Hematopoietic multipotent progenitor cell treated with erythropoietin and hydrocortisone succinate and interleukin-3 and kit ligand, for 8 days (in vitro differentiated cells): ENCODE measurements at regions not wholly inside any gene's neighbourhood (a gene's known extent, or its start where the extent isn't known, plus 50 kb on each side); places are given as distances from the start of the nearest gene placed in this dataset.

Experiments
- DNase-seq: peaks from one replicate; pipeline ENCODE4 v3.0.0-alpha.2; 2015

DNA sequence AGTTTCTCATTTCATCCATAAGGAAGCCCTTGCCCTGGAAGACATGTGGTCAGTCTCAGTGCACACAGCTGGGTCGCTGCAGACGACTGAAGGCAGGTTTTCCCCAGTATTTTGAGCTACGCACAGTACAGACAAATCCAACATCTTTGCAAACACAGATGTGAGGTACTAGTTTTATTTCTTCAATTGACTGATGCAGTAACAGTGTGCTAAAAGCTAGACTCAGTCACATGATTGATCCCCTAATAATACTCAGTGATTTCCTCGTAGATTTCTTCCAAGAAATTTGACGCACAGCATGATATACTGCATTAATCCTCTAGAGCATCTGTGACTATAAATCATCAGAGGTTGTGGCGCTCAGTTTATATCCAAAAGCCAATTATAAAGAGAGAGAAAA, 346.1 kb downstream of the DIRAS2 start:
- no peak for DNase-seq

- DNase-seq, result no peak
Measured at GRCh38 chr9:90299968-90300367, 342.7 kb downstream of the DIRAS2 start.

DNA sequence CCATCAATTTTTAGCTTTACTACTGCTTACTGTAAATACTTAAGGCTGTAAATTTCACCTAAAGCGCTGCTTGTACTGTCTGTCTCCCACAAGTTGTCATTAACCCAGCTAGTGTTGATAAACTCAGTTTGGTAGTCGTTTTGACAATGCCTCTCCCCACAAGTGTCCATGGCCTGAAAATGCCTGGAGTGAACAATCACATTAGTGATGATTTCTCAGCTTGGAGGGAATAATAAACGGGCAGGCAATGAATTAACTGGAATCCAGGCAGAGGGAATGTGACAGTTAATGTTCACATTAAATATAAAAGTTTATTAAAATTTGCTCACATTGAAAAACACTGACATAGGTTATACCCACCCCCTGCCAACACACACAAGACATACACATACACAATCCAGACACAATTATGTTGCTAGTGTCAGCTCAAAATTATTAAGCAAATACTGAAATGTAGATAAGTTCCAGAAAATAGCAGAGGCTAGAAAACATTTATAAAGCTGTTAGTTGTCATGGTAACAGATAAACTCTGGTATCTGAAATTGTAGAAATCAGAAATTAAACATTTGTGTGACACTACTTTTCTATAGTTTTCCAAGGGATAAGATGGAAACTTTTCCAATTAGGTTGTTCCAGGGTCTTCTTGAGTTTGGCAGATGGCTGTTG, 341.9 kb downstream of the DIRAS2 start:
- no peak for DNase-seq

GRCh38 chr9:90301277-90301653, 341.4 kb downstream of the DIRAS2 start:
- DNase-seq, result no peak

- no peak for DNase-seq
Measured at GRCh38 chr9:90303655-90304054, 339.0 kb downstream of the DIRAS2 start.

DNA sequence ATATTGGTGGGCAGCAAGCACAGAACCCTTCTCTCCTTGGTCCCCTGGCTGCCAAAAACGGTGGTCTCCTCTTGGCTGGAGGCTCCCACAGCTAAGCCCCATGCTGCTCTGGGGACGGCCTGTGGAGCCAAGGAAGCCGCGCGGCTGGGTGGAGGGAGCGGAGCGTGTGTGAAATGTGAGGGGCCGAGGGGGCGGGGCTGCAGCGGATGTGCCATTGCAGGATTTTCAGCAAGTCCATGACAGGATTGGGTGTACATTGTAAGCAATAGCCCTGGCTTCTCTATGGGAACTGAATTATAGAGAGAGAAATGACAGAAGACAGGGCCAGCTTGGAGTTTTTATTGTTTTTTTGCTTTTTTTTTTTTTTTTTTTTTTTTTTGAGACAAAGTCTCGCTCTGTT, 336.5 kb downstream of the DIRAS2 start:
- DNase-seq, result no peak

DNA sequence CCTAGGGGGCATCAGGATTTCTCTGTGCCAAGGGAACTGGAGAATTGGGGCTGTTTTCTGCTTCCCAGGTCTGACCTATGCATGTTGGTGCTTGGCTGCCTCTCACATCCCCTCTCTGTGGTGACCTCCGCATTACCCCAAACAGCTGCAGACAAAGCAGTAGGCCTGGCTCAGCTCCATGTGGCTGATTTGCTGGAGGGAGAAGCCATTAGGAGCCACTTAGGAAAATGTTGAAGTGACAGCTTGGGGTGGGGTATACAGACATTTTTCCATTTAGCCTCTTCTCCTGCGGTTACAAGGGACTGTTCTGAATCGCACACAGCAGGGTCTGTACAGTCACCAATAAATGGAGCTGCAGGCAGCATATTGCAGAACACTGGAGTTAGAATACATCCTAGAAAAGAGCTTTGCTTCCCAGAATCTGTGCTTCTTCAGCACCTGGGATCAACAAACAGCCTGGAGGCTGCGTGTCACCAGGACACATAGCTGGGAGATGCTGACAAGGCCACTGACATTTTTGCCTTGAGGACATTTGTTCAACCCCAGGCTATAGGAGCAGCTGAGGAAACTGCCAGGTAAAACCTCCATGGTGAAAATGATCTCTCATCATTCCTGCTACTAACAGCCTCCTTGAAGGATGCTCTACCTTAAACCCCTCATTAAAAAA, 335.3 kb downstream of the DIRAS2 start:
- no peak for DNase-seq

DNA sequence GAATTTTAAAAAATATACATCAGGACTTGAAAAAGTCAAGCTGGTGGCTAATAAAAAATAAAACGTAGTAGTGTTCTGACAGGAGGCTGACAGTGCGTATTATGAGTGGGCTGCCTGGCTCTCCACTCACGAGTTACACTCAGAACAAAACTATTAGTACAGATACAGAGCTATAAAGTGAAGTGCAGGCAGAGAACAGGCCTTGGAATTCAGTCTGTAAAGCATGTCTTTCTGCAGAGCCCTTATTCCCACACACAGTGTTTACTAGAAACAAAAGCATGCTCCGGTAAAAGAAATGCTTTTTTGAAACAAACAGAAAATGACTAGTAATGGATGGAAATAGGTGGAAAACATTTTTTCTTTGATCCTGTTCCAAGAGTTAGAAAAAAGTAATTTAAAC, 334.7 kb downstream of the DIRAS2 start:
- DNase-seq, result no peak

DNA sequence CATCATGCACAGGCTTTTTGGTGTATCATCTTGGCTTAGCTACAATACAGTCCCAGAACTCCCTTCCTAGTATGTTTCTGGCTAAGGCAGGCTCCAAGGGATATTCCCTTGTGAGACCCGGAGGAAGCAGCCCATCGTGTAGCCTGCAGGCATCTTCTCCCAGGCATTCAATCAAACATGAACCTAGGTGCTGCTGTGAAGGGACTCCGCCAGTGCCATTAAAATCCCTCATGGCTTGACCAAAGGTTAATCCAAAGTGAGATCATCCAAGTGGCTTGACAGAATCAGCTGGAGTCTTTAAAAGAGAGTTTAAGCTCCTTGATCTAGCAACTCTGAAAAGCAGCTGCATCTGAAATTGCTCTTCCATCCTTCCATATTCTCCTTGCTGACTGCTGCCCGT, 333.9 kb downstream of the DIRAS2 start:
- DNase-seq, result no peak

DNA sequence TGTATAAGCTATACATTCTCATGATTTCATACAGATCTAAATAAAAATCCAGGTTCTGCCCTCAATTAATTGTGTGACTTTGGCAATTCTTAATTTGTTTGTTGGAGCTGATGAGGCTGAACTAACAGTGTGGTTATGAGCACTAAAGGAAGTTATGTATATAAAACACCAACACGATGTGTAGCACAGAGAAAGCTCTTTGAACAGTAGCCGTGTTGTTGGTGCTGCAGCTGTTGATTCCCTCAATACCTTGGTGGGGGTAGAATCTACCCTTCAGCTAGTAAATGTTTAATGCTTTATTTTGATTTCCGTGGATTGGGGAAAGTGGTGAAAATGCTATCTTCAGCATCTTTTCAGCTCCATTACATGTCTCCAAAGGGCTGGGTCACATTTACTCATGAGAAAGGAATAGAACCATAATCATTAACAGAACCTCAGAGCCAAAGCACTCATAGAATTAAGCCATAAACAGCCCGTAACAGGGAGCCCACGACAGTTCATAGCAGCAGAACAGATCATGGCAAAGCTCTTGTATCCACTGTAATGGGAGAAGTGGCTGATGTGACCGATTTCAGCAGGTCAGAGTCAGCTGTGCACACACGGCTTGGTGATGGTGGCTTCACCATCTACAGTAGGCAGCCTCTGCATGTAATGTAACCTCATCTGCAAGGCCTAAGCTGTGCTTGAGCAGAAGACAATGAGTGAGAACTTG, 332.7 kb downstream of the DIRAS2 start:
- no peak for DNase-seq

DNA sequence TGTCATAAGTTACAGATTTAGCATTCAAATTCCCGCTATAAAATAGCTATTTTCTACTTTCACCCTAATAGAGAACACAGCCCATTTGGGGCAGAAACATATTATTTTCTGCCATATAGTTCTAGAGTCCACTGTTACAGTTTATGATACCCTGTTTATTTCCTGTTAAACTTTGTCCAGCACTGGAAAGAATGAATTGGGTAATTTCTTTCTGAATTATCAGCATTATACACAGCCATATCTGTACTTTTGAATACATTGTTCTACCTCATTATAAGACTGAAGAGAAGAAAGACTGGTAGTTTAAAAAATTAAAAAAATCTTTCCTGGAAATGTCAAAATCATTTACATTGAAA, 332.1 kb downstream of the DIRAS2 start:
- DNase-seq, result no peak

DNA sequence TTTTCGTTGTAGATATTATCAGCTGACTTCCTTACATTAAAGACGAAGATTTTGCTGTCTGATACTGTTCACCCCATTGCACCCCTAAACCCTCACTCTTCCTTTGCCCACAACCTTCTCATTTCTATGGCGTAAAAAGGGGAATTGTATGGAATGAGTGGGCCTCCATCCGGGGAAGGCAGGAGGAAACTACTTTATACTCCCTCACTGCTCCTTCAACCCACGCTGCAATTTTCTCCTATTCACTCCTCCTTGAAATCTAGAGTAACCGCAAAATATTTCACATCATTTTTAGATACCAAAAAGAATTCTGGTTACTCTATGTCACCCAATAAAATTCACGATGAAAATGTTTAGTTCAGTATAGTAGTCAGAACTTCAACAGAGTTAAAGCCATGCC, 330.8 kb downstream of the DIRAS2 start:
- DNase-seq, result no peak

GRCh38 chr9:90322296-90322695, 320.3 kb downstream of the DIRAS2 start:
- DNase-seq, result no peak

DNA sequence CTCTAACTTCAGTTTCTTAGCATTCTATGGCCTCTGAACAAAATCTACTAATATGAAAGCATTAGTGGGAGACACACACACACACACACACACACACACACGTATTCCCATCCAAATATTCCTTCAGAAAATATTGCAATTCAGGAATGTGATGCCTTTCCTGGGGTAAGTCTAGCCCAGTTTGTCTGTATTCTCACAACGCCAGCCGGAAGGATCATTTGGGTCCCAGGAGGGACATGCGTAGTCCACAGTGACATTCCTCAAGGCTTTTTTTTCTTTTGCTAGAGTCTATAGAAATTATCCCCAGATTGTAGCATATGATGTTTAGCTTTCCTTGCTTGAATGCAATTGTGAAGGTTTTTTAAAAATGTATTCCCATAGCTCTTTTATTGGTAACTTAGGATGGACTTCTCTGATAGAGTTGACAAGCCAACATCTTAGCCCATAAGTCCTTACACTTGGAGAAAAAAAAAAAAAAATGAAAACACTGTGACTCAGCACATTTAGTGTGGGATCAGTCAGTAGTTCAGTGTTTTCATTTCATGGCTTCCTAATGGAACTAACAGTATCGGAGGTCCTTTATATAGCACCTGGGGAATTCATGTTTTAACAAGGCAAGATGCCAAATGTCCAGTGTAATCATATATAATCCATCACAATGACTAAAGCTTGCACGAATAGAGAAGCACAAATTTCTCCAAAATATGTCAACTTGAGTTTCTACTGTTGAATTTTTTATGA, 316.5 kb downstream of the DIRAS2 start:
- no peak for DNase-seq

- no peak for DNase-seq
Measured at GRCh38 chr9:90330231-90330630, 312.4 kb downstream of the DIRAS2 start.

DNA sequence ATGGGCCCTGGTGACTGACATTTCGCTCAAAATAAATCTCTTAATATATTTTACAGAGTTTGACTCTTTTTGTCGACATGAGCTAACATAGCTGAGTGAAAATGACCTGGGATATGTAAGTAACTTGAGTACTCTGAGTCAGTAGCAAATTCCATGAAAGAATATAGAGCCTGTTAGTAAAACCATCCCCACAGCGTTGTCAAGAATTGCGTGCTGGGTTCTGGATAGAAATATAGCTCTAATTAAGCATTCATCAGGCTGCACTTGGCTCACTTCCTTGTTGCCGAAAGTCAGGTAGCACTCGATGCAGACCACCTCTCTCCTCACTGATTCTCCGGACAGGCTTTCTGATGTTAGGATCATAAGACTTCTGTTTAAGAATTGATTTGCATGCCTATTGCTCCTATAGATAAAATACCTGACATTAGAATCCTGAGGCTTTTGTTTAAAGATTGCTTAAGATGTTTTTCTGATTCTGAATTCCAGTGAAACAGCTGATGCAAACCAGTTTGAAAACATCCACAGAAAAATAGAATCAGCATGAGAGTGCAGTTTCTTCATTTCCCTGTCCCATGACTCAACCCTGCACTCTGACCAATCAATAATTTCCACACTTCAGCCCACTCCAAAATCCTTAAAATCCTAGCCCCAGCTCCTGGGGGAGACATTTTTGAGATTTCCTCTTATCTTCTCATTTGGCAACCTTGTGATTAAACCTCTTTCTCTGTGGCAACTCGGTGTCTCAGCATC, 310.6 kb downstream of the DIRAS2 start:
- DNase-seq, result no peak

DNA sequence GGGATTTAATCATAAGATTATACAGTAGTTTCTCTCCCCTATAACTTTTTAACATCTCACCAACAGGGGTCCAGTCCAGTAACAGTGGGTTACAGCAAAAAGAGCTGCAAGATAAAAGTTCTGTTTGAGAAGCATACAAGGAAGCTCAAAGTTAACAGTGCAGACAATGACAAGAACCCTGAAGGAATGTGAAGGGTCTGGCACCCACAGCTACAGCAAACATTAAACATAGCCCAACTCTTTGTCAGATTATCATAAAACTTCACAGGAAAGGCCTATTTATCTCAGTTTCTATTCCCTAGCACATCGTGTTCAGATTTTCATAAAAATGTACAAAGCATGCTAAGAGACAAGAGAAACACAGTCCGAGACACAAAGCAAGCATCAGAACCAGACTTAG, 309.4 kb downstream of the DIRAS2 start:
- no peak for DNase-seq

DNA sequence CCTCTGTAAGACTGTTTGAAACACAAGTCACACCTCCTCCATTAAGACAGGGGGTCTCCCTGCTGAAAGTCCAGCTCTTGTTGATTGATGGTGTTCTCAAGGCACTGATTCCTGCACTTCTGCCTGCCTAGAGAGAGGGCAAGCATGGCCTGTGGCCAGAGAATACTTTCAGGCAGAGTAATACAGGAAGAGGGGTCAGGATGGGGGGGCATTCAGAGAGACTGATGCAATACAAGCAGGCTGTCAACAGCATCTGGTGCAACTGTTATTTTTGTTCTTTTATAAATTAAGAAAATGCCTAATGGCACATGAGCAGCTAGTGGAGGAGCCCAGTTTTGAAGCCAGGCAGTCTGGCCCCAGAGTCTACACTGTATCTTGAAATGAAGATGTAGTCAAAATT, 302.2 kb downstream of the DIRAS2 start:
- no peak for DNase-seq

DNA sequence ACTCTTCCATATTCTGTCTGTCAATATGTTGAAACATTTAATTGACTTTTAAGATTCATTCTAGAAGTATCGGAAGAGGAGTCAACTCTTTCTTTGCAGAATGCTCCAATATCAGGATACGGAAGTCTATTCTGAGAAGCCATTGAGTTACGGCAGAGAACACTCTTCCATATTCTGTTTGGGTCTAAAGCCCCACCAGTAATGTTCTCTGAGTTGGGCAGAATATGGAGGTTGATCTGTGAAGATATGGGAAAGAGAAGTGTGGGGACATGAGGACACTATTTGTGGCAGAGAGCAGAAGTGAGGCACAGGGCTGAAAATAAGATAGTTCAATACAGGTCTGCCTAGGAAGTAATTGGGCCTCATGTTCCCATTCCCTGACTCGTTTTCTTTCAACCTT, 300.0 kb downstream of the DIRAS2 start:
- no peak for DNase-seq

GRCh38 chr9:90343366-90343765, 299.3 kb downstream of the DIRAS2 start:
- no peak for DNase-seq

DNA sequence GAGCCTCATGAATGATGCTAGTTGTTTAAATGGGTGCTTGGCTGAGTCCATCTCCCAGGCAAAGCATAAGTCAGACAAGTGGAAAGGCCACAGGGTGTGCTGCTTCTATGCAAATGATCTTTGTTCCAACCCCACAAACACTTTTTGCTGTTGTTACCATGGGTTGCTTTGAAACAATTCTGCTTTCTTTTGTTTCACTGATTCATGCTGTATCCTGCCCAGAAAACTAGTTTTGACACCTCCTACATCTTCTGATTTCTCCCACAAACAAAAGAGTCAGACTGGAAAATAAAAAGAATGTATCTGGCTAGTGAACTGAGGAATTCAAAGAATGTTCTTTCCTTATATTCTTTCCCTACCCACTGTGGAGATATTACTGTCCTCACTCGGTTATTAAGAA, 298.6 kb downstream of the DIRAS2 start:
- no peak for DNase-seq

DNA sequence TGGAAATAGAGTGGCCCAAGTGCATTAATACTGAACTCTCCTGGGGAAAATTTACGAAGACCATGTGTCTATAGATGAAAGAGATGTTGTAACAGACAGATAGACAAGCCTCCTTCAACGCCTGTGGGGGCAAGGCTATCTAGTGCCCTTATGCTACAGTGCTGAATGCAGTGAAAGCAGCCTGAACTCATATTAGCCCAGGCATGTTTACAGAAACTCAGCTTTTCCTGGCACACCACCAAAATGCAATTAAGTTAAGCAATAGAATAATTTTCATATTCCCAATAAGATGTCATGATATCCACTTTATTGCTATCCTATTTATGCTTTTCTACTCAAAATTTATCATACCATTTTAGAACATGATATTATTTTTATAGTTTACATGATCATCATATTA, 277.0 kb downstream of the DIRAS2 start:
- no peak for DNase-seq

DNA sequence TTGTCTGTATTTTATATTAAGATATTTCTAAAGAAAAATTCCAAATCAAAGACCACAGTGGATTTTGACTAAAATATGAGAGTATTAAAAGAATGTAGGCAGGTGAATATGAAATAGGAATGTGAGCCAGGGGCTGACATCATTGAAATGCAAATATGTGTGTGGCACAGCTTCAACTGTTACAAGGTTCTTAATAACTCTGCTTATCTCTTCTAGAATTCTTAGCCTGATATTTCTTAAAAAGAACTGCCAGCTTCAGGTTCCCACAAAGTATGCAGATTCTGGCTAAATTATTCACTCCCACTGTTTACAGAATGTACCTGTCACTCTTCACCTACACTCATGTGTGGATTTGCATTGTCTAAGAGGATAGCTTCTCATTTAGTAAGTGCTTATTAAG, 274.4 kb downstream of the DIRAS2 start:
- DNase-seq, result no peak
